ENCODE measurements at regions not wholly inside any gene's neighbourhood (a gene's known extent, or its start where the extent isn't known, plus 50 kb on each side); places are given as distances from the start of the nearest gene placed in this dataset.
"Not testable (repeated sequence)": the region's sequence is repeated elsewhere in the genome, so short reads cannot be mapped to it uniquely, and the experiment has no call there.

GRCh38 chr2:117359266-117359914 lies 455.1 kb upstream of the DDX18 start:
- DNase-seq (ENCODE audit: low read depth, low spot score): no peak

GRCh38 chr2:117360586-117360985 lies 453.9 kb upstream of the DDX18 start:
- DNase-seq (ENCODE audit: low read depth, low spot score): no peak

DNA sequence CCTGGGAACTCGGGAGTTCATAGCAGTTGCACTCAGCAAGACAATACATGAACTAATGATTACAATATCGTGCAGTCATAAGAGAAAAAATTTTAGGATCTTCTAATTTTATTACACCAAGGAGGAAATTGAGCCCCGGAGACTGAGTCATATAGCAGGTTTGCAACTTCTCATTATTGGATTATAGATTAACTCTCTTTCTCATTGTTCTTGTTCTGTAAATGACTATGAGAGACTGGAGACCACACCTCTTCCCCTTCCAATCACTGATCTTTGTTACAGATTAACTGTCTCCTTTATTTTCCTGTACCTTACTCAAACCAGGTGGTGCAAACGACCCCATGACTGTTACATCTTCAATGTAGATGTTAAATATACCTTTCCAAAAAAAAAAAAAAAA lies 435.8 kb upstream of the DDX18 start:
- no peak for DNase-seq (ENCODE audit: low read depth, low spot score)

- DNase-seq (ENCODE audit: low read depth, low spot score): no peak
Measured at GRCh38 chr2:117379928-117380327, 434.6 kb upstream of the DDX18 start.

GRCh38 chr2:117383997-117384396 lies 430.5 kb upstream of the DDX18 start:
- DNase-seq (ENCODE audit: low read depth, low spot score): not testable (repeated sequence)

- no peak for DNase-seq (ENCODE audit: low read depth, low spot score)
Measured at GRCh38 chr2:117396161-117396560, 418.3 kb upstream of the DDX18 start.

- DNase-seq (ENCODE audit: low read depth, low spot score): no peak
Measured at GRCh38 chr2:117401582-117401981, 412.9 kb upstream of the DDX18 start.

GRCh38 chr2:117406443-117406842 lies 408.0 kb upstream of the DDX18 start:
- no peak for DNase-seq (ENCODE audit: low read depth, low spot score)

- no peak for DNase-seq (ENCODE audit: low read depth, low spot score)
Measured at GRCh38 chr2:117407746-117408145, 406.7 kb upstream of the DDX18 start.

DNA sequence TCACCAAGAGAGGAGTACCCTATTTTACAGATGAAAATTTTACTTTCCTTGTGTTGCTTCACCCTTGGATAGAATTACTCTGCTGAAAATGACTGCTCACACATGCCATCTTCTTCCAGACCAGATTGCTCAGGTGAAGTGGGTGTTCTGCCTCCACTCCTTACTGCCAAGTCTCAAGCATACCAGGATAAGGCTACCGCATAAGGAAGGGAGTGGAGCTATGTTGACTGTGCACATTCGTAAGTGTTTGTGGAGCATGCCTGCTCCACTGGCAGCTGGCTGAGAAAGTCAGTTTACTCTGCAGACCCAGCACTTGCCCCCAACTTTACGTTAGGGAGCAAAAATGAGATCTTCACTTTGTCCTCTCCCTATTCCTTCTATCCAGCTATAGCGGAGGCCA lies 405.0 kb upstream of the DDX18 start:
- no peak for DNase-seq (ENCODE audit: low read depth, low spot score)

DNA sequence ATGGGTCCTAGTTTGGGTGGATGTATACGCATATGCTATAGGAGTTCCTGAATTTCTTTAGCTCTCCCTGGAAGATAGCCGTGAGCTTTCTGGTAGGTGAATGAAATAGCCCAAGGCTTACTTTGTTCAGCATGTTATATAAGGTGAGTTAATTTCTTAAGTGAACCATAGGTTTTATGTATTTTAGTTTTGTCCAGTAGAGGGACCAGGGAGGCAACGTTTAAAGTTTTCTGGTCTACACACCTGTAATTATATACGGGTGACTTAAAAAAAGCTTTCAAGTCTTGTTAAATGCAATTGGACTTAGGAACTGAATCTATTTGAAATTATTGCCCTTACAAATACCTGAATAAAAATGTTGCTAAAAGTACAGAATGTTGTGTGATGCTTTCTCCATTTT lies 402.5 kb upstream of the DDX18 start:
- DNase-seq (ENCODE audit: low read depth, low spot score): no peak

DNA sequence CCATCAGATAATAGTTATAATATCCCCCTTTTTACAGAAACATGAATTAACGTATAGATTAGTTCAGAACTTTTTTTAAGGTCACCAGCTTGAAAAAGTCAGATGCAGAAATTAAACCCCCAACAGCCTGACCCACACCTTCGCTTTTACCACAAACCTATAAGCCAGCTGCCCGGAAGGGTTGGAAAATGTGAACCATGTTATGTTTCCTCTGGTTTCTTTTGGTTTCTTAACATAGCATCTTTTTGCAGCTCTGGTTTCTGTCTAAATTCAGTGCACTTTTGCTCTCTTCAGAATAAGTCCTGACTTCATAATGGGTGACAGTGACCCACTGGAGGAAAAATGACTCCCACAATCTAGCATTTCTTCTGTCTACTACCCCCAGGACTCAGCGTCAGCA lies 381.7 kb upstream of the DDX18 start:
- DNase-seq (ENCODE audit: low read depth, low spot score): no peak

DNA sequence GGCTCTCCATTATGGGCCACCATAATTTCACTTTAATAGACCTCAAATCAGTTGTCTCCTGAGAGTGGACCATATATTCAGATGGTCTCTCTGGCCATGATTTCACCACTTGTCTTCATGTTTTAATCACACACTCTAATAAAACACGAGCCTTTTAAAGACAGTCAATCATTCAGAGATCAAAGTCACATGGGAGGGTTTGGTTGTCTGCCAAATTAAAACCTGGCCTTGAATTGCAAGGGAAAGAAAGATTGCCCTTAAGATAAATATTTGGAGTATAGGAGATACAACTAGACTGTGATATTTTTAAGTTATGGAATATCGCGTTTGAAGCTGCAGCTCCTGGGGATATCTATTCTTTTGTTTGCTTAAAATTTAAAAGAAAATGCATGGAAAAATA lies 377.8 kb upstream of the DDX18 start:
- DNase-seq (ENCODE audit: low read depth, low spot score): no peak

GRCh38 chr2:117470311-117471095 lies 344.0 kb upstream of the DDX18 start:
- peak; percentile 70 for DNase-seq (ENCODE audit: low read depth, low spot score)

DNA sequence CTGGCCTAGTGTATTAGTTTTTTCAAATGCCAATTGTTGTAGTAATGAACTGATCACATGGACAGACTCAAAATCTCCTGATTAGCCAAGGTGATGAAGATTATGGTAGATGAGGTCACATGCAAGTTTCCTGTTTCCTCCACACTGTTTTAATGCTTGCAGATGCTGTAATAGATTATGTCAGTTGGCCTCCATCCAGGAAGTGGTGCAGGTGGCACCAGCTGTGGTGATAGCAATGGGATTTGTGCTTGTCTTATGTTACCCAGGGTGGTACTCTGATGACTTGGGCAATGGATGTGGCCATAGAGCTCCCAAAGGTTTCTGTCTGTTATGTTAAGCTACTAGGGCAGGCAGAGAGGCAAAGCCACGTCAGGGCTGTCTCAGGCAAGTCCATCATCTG lies 332.9 kb upstream of the DDX18 start:
- DNase-seq (ENCODE audit: low read depth, low spot score): no peak

- DNase-seq (ENCODE audit: low read depth, low spot score): no peak
Measured at GRCh38 chr2:117485588-117485987, 328.9 kb upstream of the DDX18 start.

DNA sequence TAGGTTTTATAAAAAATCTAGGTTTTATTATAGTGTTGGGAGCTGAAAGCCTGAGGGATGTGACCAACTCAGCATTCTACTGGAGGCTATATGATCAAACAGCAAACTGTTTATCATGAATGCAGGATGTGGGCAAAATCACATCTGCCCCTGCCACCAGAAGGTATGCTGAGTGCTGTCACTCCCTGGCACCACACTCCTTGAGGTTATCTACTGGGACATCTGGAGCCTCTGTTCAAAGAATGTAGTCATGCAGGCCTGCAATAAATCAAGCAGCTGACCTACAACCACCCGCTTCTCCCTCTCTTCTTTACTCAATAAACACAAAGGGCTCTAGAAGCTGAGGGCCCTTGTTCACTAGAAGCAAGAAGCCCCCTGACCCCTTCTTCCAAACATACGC lies 328.4 kb upstream of the DDX18 start:
- no peak for DNase-seq (ENCODE audit: low read depth, low spot score)

DNA sequence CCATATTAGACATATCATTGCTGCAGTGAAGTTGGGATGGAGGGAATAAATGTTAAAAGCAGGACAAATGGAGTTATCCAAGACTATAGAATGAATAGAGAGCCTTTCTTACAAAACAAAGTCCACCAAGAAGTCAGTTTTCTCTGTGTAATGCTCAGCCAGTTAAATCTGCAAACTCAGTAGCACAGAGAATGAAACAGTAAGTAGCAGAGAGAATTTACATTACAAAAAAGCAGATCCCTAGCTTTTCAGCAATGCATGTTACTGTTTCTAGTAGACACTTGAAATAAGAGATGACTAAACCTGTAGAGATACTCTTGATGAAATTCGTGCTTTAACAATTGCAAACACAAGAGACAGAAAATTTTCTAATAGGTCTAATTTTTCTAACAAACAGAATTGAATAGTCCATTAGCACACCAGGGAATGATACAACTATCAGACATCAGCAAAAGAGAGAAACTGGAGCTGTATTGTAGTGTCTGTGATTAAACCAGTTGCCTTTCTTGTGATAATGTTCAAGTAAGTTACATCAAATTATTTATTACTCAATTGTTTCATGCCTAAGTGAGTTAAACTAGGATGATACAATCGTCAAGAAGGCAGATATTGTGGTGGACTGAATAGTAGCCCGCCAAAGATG lies 322.2 kb upstream of the DDX18 start:
- no peak for DNase-seq (ENCODE audit: low read depth, low spot score)

DNA sequence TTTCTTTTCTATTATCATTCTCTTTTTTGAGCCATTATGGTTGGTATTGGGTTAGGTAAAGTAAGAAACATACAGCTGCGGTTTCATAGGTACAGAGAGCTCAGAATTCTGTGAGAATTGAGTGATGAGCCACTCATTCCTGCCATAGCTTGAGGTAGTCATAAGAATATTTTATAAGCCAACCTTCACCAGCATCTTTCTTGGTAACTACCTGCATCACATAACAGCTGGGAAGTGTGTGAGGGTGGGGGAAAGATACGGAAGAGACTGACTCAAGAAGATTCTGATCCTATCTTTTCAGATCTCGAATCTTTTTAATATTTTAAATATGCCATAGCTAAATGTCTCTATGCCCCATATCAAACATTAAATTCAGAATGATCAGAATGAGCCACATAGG lies 313.8 kb upstream of the DDX18 start:
- DNase-seq (ENCODE audit: low read depth, low spot score): no peak

- no peak for DNase-seq (ENCODE audit: low read depth, low spot score)
Measured at GRCh38 chr2:117502121-117502520, 312.4 kb upstream of the DDX18 start.

DNA sequence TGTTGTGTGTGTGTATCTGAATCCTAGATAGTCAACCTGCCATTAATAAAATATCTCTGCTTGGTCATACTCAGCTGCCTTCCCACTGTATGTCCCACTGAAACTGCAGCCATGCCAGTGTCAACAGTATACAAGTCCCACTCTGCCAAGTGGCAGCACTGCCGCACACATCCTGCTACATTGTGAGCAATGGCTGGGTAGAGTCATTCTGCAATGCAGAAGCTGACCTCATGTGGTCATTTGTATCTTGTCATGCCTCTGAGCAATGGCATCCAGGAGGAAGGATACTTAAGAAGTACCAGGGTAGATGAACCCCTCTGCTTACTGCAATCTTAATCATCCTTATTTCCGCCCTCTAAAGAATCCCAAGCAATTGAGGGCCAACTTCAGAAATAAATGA lies 302.2 kb upstream of the DDX18 start:
- no peak for DNase-seq (ENCODE audit: low read depth, low spot score)

DNA sequence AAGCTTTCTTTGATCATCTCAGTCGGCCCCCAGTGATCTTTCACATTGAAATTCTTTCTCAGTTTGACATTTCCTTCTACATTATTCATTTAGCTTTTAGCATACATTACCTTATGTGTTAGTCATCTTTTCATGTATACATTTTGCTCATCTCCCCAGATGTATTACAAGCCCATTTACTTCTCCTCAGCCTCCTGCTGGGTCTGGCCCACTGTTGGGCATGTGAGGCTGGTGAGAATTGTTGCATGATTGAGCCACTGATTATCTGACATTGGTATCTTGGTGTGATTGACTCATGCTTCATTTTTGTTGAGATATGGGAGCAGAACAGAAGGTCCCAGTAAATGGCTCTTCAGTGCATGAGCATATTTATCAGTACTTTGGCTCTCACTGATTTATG lies 300.1 kb upstream of the DDX18 start:
- no peak for DNase-seq (ENCODE audit: low read depth, low spot score)

GRCh38 chr2:117519238-117519637 lies 295.3 kb upstream of the DDX18 start:
- DNase-seq (ENCODE audit: low read depth, low spot score): no peak
